ENCODE measurements at regions not wholly inside any gene's neighbourhood (a gene's known extent, or its start where the extent isn't known, plus 50 kb on each side); places are given as distances from the start of the nearest gene placed in this dataset.

DNA sequence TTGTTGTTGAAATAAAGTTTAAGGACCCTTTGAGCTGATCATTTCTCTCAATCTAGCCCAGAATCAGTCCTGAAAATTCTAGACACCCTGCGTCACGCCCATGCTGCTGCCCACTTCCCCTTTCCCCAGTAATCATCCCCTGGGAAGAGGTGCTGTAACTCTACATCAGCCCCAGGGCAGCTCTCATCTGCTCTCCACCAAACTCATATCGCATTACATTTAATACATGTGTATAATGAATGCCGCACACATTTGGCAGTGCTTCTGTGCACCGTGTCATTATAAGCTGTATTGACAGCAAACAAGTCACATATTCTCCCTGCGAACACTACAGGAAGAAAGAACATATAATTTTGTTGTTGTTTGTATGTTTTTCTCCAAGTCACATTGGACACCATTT, 539.7 kb upstream of the DAB1 start:
- no peak for DNase-seq
- intact Hi-C loops (cut with DNase I): no loop called here

DNA sequence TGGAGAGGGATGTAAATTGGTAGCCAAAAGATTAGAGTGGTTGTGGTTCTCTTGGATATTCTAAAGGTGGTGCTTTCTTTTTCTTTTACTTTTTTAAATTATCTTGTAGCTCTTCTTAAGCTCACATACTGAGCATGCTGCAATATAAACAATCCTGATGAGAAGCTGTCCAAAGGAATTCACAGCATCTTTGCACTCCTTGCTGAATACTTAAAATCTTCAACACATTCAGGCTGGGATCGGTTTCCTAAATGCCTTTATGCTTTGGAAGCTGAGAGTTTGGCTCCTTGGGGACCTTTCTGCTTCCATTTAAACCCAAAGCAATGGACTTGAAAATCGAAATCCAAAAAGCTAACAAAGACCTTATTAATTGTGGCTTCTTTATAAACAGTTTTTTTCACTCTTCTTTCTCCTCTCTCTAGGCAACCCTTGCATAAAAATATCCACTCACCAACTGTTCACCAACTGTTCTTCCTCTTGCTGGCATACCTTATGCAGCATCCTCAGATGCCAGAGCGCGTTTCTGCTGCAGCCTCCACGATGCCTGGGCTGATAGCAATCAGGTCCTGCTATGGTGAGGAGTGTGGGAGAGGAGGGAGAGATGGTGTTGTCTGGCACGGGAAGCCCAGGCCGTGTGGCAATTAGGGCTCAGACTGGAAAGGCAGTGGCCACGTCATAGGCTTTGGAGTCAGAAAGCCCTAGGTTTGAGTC, 535.8 kb upstream of the DAB1 start:
- peak in 9 of 10 donors; percentile 15 to 94 (median 58) for DNase-seq
- intact Hi-C loops (cut with DNase I): no loop called here

DNA sequence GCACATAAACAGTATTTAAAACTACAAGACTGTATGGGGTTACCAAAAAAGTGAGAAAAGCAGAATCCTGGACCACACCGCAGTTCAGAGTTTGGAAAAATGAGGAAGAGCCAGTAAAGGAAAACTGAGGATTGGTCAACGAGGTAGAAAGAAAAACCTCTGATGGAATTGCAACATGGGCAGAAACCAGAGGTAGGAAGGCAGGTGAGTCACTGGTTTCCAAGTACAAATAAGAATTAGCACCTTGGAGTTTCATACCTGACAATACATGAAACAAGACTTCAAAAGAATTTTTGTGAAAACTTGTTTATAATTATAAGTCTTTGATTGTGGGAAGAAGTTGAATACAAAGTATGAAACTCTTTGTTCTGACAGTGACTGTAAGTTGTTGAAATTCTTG, 533.7 kb upstream of the DAB1 start:
- intact Hi-C loops (cut with DNase I): no loop called here
- no peak for DNase-seq

DNA sequence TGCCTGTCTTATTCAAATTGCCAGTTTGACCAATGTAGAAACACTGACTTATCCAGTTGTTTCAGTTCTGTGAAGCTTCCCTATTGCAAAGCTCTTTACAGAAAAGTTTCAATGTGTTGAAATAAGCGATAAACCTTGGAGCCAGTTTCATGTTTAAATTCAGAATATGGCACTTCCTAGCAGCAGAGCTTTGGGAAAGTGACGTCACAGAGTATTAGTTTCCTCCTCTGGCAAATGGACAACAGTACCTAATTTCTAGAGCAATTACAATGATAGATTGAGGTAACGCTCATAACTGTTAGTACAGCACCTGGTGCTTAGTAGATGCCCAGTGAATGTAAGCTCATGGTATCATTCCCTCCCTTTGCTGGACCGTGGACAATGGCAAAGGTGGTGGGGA, 527.5 kb upstream of the DAB1 start:
- intact Hi-C loops (cut with DNase I): no loop called here

DNA sequence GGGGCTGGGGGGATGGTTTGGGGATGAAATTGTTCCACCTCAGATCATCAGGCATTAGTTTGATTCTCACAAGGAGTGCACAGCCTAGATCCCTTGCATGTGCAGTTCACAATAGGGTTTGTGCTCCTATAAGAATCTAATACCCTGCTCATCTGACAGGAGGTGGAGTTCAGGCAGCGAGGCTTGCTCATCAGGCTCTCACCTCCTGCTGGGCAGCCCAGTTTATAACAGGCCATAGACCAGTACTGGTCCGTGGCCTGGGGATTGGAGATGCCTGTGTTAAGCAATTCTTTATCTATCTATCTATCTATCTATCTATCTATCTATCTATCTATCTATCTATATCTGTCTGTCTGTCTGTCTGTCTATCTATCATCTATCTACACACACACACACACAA, 525.3 kb upstream of the DAB1 start:
- no peak for DNase-seq
- intact Hi-C loops (cut with DNase I): no loop called here

More for the DNA sequence above, 527.5 kb upstream of the DAB1 start:
- DNase-seq: no peak

DNA sequence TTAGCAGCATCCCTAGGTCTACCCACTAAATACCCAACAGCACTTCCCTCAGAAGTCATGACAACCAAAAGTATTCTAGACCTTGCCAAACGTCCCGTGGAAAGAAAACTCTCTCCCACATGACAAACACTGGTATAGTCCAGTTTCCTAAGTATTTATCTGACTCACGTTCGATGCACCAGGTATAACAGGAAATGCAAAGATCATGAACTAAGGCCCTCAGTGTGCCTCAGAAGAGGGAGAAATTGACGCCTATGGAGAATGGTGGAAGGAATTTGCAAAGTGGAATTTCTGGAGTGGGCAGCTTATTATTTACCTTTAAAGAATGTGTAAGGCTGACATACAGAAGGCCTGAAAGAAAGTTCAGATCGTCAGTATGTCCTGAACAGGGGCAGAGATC, 523.6 kb upstream of the DAB1 start:
- intact Hi-C loops (cut with DNase I): no loop called here
- DNase-seq: no peak

DNA sequence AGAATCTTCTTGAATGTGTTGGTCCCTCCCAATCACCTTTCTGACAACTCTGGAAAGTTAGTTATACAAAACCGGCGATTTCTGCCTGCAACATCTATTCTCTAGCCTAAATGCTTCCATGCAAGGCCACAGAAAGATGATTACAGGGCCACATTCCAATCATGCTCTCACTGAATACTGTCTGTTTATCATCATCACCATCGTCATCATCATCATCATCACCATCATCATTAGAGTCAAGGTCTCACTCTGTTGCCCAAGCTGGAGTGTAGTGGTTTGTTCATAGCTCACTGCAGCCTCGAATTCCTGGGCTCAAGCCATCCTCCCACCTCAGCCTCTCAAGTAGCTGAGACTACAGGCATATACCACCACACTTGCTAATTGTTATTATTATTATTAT, 521.2 kb upstream of the DAB1 start:
- intact Hi-C loops (cut with DNase I): no loop called here
- DNase-seq: no peak

DNA sequence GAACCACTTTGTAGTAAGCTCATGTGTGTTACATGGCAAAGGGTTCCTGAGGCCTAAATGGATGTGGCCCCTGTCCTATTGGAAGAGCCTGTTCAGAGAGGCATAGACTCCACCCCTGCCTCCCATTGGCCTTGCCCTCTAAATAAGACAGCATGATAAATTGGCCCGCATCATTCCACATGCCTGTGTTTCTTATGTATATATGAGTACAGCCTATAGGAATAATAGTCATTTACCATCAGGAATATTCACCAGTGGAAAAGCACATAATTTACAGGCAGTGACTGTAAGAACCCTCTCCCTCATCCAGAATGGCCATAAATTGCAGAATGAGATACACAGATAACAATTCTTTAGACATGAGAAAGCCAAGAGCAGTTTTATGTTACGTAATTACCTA, 519.5 kb upstream of the DAB1 start:
- no peak for DNase-seq
- intact Hi-C loops (cut with DNase I): no loop called here

DNA sequence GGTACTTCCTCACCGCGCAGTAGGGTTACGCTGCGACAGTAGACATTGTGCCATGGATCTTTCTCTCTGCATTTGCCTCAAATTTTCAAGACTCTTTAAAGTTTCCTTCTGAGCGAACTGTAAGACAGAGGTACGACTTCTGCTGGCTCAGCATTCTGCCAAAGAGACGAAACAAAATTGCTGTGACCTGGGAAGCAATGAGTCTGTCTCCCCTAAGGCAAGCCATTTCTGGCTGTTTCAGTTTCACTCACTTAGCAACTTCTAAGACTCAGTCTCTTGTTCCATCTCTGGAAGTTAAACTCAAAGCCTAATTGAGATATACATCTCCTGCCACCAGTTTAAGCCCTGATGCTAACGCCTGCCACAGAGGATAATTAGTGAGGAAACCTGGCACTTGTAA, 510.9 kb upstream of the DAB1 start:
- intact Hi-C loops (cut with DNase I): no loop called here
- DNase-seq: no peak

DNA sequence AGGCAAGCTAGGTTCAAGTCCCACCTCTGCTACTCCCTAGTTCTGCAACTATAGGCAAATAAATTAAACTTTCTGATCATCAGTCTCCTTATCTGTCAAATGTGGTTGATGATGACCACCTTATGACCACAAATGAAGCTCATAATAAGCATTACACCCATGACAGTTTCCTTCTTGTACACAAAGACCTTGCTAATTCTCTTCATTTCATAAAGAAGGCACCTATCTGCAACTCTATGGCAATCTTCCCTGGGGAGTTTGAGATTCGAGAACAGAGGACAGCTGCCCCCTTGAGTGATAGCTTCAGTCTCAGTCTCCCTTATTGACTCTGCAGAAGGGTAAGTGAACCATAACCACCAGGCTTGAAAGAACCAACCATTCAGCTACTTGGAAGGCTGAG, 503.1 kb upstream of the DAB1 start:
- DNase-seq: no peak

DNA sequence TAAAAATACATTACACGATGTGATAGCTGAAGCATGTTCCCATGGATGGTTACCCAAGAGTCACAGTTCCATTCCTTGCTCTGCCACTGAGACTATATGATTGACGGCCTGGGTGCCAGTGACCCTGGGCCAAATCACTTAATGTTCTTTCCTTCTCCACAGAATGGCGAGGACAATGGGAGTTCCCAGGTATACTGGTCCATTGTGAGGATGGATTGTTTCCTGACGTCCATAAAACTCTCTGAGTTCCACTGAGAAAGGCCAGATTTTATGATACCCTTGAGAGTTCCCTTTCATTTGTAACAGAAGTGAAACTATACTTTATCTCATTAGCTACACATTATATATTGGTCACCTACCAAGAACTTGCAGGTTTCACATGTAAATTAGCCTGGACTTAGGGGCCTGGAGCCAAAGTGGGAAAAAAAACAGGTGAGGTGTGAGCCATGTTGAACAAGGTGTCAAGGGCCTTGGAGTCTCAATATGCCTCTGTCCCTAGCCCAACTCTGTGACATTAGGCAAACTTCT, 502.2 kb upstream of the DAB1 start:
- no peak for DNase-seq
- intact Hi-C loops (cut with DNase I): no loop called here

More for the DNA sequence above, 503.1 kb upstream of the DAB1 start:
- intact Hi-C loops (cut with DNase I): no loop called here

DNA sequence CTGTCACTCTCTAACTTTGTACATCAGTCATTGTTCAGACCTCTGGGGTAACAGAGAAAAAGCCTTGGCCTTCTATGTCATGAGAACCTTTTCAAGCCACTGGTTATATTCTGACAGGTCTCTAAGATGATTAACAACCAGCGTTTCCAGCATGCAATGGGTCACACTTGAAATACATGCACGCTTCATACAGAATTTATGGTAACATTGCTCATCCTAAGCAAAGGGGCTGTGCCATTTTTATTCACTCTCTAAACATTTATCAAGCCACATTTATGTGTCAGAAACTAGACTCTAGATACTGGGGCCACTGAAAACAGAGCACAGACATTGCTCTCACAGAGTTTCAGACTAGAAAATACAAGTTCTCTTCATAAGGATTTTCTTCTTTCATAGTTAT, 501.4 kb upstream of the DAB1 start:
- no peak for DNase-seq
- intact Hi-C loops (cut with DNase I): no loop called here

DNA sequence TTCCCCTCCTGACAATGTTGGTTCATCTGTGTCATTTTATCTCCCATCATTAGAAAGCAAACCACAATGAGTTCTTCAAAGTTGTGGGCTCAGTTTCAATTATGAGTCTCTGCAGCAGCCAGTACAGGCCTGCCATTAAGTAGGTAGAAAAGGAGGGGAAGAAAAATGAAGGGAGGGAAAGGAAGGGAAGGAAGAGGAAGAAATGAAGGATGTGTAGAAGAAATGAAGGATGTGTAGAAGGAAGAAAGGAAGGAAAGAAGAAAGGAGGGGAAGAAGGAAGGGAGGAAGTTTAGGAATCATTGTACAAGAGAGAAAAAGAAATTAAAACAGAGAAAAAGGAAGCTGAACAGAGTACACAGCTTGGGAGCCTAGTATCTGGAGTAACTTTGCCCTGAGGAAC, 498.3 kb upstream of the DAB1 start:
- intact Hi-C loops (cut with DNase I): no loop called here
- DNase-seq: no peak

DNA sequence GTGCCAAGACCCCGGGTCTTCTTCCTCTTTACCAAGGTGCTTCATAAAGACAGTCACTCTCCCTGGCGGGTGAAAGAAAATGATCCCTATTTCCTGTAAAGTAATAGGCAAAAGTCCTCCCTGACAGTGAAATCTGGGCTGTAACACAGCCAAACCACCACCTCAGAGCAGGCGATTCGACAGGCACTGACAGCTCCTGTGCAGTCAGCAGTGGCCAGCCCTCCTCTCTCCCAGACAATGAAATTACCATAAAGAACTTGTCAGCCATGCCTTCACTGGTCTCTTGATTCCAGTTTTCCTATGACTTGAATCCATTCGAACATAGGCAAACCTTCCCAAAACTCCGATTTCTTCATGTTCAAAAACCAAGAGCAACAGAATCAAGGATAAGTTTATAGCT, 492.2 kb upstream of the DAB1 start:
- intact Hi-C loops (cut with DNase I): no loop called here
- no peak for DNase-seq

DNA sequence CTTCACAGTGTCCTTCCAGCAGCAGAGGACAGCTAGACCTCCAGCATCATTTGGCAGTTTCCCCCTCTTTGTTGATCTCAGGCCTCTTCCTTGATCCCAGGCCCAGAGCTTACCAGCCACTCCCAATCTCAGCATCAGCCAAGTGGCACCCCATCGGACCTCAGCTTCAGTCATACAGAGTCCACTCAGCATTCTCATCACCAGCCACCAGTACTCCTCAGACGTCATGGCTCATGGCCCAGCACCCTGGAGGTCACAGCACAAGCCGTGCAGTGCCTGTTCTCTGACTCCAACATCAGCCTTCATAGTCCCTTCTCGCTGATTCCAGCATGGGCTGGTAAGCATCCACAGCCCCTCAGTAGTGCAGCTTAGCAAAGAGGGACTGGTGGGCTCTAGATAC, 487.6 kb upstream of the DAB1 start:
- no peak for DNase-seq
- intact Hi-C loops (cut with DNase I): no loop called here

DNA sequence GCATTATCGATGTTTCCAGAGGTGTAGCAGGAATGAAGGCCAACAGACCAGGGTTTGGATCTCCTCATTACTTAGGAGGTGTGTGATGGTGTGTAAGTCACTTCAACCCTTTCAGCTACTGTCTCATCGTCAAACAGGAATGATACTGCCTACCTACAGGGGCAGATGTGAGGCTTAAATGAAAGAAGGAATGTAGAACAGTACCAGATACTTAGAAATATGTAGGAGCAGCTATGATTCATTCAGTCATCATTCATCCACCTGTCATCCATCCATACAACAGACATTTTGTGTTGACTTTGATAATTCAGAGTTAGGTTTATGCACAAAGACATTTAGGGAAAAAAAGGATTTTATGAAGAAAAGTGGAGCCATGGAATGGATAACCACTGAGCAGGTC, 486.9 kb upstream of the DAB1 start:
- intact Hi-C loops (cut with DNase I): no loop called here
- DNase-seq: no peak

DNA sequence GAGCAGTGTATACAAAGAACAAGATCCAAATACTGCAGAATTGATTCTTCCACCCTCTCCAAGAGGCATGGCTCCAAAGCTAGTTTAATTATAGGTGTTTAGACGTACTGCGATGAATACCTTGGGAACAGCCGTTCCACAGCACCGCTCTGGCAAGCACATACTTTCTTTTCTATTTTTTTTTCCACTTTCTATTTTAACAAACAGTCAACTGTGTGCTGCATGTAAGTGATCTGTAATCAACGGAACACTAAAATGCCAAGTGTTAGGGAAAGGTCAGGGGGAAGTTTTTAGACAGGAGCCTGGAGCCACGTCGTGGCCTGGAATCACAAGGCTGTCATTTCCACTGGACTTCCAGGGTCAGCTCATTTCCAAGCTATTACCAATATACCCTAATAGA, 486.4 kb upstream of the DAB1 start:
- intact Hi-C loops (cut with DNase I): no loop called here
- DNase-seq: no peak

DNA sequence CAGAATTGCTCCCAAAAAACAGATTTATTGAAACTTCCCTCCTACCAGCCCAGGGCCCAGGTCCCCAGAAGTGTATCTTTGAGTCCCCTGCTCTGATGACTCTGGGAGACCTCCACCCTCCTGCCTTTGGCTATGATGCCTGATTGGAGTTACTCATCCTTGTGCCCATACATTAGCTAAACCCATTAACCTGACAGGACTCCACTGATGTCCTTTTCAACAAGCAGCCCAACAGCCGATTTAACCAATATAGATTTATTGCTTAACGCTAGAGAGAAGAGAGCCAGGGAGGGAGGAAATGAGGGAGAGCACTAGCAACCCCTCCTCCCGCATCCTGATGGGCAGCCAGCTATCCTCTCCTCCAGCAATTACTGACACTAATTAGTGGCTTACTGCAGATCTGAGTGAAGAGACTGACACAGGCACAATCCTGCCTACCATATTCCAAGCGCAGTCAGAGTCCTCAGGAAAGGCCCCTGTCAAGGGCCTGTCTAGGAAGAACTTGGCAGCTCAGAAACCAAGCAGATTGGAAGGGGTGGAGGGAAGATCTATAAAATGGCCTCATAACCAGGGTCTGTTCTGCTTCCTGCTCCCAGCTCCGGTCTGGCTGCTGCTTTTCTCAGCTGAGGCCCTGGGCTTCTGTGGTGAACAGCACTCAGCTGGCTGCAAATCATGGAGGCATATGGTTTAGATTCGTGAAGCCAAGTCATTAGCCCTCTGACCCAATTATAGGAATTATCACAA, 484.5 kb upstream of the DAB1 start:
- no peak for DNase-seq
- intact Hi-C loops (cut with DNase I): no loop called here

DNA sequence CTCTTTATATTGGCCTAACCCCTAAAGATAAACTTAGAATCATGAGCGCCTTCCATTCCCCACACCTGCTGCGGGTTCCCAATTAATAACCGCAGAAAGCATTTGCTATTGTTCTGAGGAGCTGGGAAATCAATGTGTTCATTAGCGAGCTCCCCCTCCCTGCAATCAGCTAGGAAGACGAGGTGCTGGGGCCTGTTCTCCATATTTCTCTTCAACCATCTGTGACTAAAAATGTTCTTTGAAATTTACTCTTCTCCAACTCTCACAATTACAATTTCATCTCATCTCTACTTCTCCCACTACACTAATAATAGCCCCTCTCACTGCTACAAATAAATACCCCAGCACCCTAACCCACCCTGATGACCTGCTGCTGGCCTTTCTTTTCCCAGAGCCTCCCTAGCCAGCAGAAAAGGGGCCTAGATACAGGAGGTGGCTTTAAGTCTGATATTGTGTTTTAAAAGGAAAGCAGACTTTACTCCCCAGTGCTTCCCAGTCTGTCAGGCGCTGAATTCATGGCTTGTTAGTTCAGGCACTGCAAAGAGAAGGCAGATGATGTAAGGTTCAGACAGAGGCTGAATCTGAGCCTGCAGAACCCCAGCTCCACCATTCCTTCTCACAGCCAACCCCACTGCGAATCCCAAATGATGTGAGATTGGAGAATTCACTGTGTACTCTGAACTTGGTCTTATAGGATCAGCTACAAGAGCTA, 477.5 kb upstream of the DAB1 start:
- DNase-seq: no peak
- intact Hi-C loops (cut with DNase I): no loop called here

DNA sequence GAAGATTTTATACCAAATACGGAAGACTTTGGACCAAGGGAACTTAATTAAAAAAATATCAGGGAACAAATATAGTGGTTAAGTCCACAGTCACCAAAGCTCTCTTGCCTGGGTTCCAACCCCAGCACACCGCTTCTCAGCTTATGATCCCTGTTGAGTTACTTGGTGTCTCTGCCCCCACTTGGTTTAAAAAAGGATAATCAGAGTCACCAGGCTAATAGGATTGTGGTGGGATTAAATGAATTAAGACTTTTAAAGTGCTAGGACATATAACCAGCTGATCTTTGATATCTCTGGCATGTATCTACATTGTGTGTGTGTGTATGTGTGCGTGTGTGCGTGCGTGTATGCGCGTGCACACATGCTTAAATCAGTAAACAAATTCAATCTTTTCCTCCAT, 474.7 kb upstream of the DAB1 start:
- intact Hi-C loops (cut with DNase I): no loop called here
- no peak for DNase-seq

DNA sequence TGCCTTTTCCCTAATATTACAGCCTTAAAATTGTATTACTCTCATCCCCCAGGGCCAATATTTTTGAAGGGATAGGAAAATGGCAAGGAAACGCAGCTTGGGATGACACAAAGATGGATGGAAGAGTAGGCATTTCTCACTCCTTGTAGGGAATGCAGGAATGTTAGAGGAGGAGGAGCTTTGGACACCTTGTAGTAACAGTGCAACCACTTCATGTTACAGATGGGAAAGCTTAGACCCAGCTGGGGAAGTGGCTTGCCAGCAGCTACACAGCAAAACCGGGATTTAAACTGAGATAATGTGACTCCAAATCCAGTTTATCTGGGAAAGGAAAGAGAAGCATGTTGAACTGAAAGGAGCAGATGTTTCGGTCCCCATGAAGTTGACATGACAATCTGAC, 473.7 kb upstream of the DAB1 start:
- intact Hi-C loops (cut with DNase I): no loop called here
- no peak for DNase-seq

DNA sequence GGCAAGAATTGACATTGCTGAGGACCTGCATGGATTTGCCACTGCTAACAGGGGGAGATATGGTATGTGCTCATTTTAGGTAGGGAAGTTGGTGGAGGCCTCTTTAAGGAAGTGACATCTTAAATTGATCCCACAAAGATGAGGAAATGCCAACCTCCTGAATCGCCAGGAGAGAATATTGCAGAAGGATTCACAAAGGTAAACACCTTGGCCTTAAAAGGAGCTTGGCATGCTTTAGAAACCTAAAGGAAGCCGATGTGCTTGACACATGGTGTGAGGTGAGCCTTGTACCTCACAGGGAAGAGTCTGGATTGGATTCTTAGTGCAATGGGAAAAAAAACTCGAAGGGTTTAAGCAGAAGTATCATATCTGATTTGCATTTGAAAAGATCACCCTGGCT, 470.5 kb upstream of the DAB1 start:
- DNase-seq: no peak
- intact Hi-C loops (cut with DNase I): no loop called here

All from posterior cingulate gyrus (tissue), 11 donors.